H1 (cell line): ENCODE measurements at regions not wholly inside any gene's neighbourhood (a gene's known extent, or its start where the extent isn't known, plus 50 kb on each side); places are given as distances from the start of the nearest gene placed in this dataset.

Source experiments
- ASH2L ChIP-seq: fragments of 200-600, 300-600 bp; sonication (generic); IDR thresholded peaks from one replicate; pipeline ENCODE4 v1.7.1; 2017; ENCODE audit warnings: low read length
- BCL11A ChIP-seq, 2 experiments: IDR thresholded peaks; one replicate each; pipeline ENCODE4 v1.6.1; 2011; ENCODE audit warnings: low read depth in 2 of 2, low read length in 2 of 2, mild to moderate bottlenecking in 2 of 2
- CTCF ChIP-seq, 3 experiments: IDR thresholded peaks; 1 replicate in 2 of 3; 2 replicates in 1 of 3; pipeline versions ENCODE4 v1.5.1 to v1.6.1; 2011; ENCODE audit warnings: low read length in 3 of 3, mild to moderate bottlenecking in 3 of 3, inconsistent platforms in 2 of 3, low read depth in 1 of 3, moderate library complexity in 1 of 3; ENCODE audit not compliant: insufficient read depth in 1 of 3; ENCODE audit errors: control extremely low read depth in 1 of 3
- EGR1 ChIP-seq: IDR thresholded peaks from 2 replicates; pipeline ENCODE4 v1.6.1; 2011; ENCODE audit warnings: low read depth, low read length, borderline replicate concordance
- PHF8 ChIP-seq: fragments of 200-600 bp; sonication (generic); conservative IDR thresholded peaks from 2 replicates; pipeline ENCODE4 v1.7.1; 2012; ENCODE audit warnings: low read depth, mild to moderate bottlenecking, inconsistent platforms, low read length, moderate library complexity
- SP1 ChIP-seq: IDR thresholded peaks from 2 replicates; pipeline ENCODE4 v1.6.1; 2011; ENCODE audit warnings: low read depth, low read length
- TEAD4 ChIP-seq: IDR thresholded peaks from 2 replicates; pipeline ENCODE4 v1.6.1; 2012; ENCODE audit warnings: low read depth, low read length, inconsistent platforms, mixed read lengths
- USF2 ChIP-seq: IDR thresholded peaks from 2 replicates; pipeline ENCODE4 v1.6.1; 2011; ENCODE audit warnings: low read length, improper control_type of control experiment
- YY1 ChIP-seq: IDR thresholded peaks from 2 replicates; pipeline ENCODE4 v1.6.1; 2011; ENCODE audit warnings: low read depth, mild to moderate bottlenecking, low read length

GRCh38 chr21:35940074-35940927 is 120.0 kb downstream of the SETD4 start (continued):
- TF ChIP-seq USF2 = no peak
- TF ChIP-seq ASH2L = no peak
- peak; percentile 78; the same call in 1 of the 2 replicates for TF ChIP-seq YY1
- no peak for TF ChIP-seq SP1
- TF ChIP-seq PHF8 = no peak
- TF ChIP-seq TEAD4 = no peak
- TF ChIP-seq CTCF (IDR thresholded peaks at IDR 0.05; ENCODE audit: control extremely low read depth in 1 of 3, insufficient read depth in 1 of 3, low read depth in 1 of 3, low read length in 3 of 3) = peak in 2 of 3 experiments; percentile 59 to 79; a peak in 3 of 4 replicates
- no peak for TF ChIP-seq EGR1
- TF ChIP-seq BCL11A (IDR thresholded peaks at IDR 0.05; ENCODE audit: low read depth in 2 of 2, low read length in 2 of 2) = no peak
